ENCODE measurements at regions not wholly inside any gene's neighbourhood (a gene's known extent, or its start where the extent isn't known, plus 50 kb on each side); places are given as distances from the start of the nearest gene placed in this dataset.

DNA sequence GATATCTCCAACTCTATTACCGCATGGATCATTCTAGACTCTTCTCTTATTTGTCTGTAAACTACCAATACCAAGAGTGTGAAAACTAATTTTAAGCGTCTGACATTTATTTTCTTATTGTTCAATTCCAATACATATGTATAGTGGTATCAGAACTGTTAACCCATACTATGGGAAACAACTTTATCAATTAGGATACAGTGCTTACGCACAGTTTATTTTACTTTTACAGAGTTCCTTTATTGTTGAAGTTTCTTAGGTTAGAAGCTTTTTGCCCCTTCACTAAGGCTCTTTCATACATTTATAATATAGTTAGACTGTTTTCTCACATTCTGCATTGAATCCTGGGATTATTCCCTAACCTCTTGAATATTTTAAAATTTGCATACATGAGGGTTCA lies 198.8 kb upstream of the RGPD4 start:
- Histone ChIP-seq H3K27me3 (no peaks in the 10 kb centered on the region), H3K9me3 (peaks cover 0 to 3% (median 1%) of the 10 kb centered on the region in 4 donors), H3K4me1 (no peaks in the 10 kb centered on the region), H3K4me3 (no peak overlapping the region), H3K27ac (no peak overlapping the region), H3K36me3 (no peaks in the 10 kb centered on the region)
- WGBS, 2 donors: 91 to 94% methylated on average over 3 of the region's 3 CpGs
- DNase-seq: no peak
- TF ChIP-seq POLR2A (IDR thresholded peaks at IDR 0.05) (no peak), EP300 (IDR thresholded peaks at IDR 0.05) (no peak), POLR2AphosphoS5 (IDR thresholded peaks at IDR 0.05) (no peak)
- TF ChIP-seq, protein P1, sequence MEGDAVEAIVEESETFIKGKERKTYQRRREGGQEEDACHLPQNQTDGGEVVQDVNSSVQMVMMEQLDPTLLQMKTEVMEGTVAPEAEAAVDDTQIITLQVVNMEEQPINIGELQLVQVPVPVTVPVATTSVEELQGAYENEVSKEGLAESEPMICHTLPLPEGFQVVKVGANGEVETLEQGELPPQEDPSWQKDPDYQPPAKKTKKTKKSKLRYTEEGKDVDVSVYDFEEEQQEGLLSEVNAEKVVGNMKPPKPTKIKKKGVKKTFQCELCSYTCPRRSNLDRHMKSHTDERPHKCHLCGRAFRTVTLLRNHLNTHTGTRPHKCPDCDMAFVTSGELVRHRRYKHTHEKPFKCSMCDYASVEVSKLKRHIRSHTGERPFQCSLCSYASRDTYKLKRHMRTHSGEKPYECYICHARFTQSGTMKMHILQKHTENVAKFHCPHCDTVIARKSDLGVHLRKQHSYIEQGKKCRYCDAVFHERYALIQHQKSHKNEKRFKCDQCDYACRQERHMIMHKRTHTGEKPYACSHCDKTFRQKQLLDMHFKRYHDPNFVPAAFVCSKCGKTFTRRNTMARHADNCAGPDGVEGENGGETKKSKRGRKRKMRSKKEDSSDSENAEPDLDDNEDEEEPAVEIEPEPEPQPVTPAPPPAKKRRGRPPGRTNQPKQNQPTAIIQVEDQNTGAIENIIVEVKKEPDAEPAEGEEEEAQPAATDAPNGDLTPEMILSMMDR (IDR thresholded peaks at IDR 0.05): no peak
- ATAC-seq (ENCODE audit: low FRiP score in 2 of 2): no peak

GRCh38 chr2:107633580-107634147 lies 193.0 kb upstream of the RGPD4 start:
- no peaks in the 10 kb centered on the region for H3K36me3 ChIP-seq
- DNase-seq (no peak), ATAC-seq (ENCODE audit: low FRiP score in 2 of 2) (no peak)
- peaks cover 0 to 2% (median under 1%) of the 10 kb centered on the region in 4 donors for H3K9me3 ChIP-seq
- no peaks in the 10 kb centered on the region for H3K27me3 ChIP-seq
- H3K27ac ChIP-seq: no peak overlapping the region
- no peaks in the 10 kb centered on the region for H3K4me1 ChIP-seq
- TF ChIP-seq, protein P1 (IDR thresholded peaks at IDR 0.05): no peak
- TF ChIP-seq POLR2A (IDR thresholded peaks at IDR 0.05): no peak
- no peak for TF ChIP-seq EP300 (IDR thresholded peaks at IDR 0.05)
- no peak for TF ChIP-seq POLR2AphosphoS5 (IDR thresholded peaks at IDR 0.05)
- H3K4me3 ChIP-seq: no peak overlapping the region
- 81 to 85% methylated on average over 3 of the region's 3 CpGs for WGBS, 2 donors

DNA sequence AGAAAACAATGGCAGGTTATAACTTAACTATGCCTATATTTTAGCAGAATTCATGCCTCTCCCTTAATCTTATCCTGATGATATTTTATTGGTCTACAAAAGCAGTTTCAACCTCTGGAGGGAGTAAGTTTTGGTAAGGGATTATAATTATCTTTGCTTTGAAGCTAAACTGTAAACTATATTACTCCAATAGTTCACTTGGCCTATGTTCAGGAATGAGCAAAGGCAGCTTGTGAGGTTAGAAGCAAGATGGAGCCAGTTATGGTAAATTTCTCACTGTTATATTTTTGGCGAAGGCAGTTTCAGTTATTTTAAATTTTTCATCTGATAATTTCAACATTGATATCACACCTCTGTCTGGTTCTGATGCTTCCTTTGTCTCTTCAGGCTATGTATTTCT lies 192.5 kb upstream of the RGPD4 start:
- 92 to 100% methylated on average over 1 of the region's 1 CpG for WGBS, 2 donors

GRCh38 chr2:107635883-107636282 lies 190.8 kb upstream of the RGPD4 start:
- Histone ChIP-seq H3K36me3 (no peaks in the 10 kb centered on the region), H3K27ac (no peak overlapping the region), H3K4me1 (no peaks in the 10 kb centered on the region), H3K27me3 (no peaks in the 10 kb centered on the region), H3K4me3 (no peak overlapping the region), H3K9me3 (no peaks in the 10 kb centered on the region)
- 82 to 87% methylated on average over 3 of the region's 3 CpGs for WGBS, 2 donors
- ATAC-seq (ENCODE audit: low FRiP score in 2 of 2) (no peak), DNase-seq (no peak)
- TF ChIP-seq, protein P1 (IDR thresholded peaks at IDR 0.05): no peak
- no peak for TF ChIP-seq EP300 (IDR thresholded peaks at IDR 0.05)
- no peak for TF ChIP-seq POLR2AphosphoS5 (IDR thresholded peaks at IDR 0.05)
- no peak for TF ChIP-seq POLR2A (IDR thresholded peaks at IDR 0.05)

More for the DNA sequence above, 192.5 kb upstream of the RGPD4 start:
- ATAC-seq (ENCODE audit: low FRiP score in 2 of 2) (no peak), DNase-seq (no peak)
- Histone ChIP-seq H3K27ac (no peak overlapping the region), H3K4me1 (no peaks in the 10 kb centered on the region), H3K9me3 (peaks cover 0 to 1% (median 0%) of the 10 kb centered on the region in 4 donors), H3K4me3 (no peak overlapping the region), H3K27me3 (no peaks in the 10 kb centered on the region), H3K36me3 (no peaks in the 10 kb centered on the region)
- TF ChIP-seq EP300 (IDR thresholded peaks at IDR 0.05) (no peak), POLR2AphosphoS5 (IDR thresholded peaks at IDR 0.05) (no peak), POLR2A (IDR thresholded peaks at IDR 0.05) (no peak)
- TF ChIP-seq, protein P1 (IDR thresholded peaks at IDR 0.05): no peak

DNA sequence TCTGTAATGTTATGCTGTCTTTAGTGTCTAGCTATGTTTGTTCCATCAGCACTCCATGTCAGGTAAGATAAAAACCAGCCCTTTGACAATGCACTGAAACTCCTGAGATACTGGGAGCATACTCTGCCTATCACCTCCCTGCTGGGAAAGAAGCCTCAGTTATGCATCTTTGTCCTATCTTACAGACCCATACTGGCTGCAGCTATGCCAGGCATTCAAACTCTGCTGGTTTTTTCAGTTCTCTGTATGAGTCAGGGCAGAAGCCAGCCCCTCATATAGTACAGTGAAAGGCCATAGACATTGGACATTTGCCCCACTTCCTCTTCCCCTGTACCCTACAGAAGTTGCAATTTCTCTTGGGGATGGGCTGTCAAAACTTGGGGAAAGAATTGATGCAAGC lies 181.1 kb upstream of the RGPD4 start:
- no peaks in the 10 kb centered on the region for H3K36me3 ChIP-seq
- DNase-seq (no peak), ATAC-seq (ENCODE audit: low FRiP score in 2 of 2) (no peak)
- TF ChIP-seq EP300 (IDR thresholded peaks at IDR 0.05) (no peak), POLR2AphosphoS5 (IDR thresholded peaks at IDR 0.05) (no peak), POLR2A (IDR thresholded peaks at IDR 0.05) (no peak)
- TF ChIP-seq, protein P1 (IDR thresholded peaks at IDR 0.05): no peak
- H3K9me3 ChIP-seq: peaks cover 0 to 9% (median 6%) of the 10 kb centered on the region in 4 donors
- no peaks in the 10 kb centered on the region for H3K27me3 ChIP-seq
- no peak overlapping the region for H3K4me3 ChIP-seq
- H3K27ac ChIP-seq: no peak overlapping the region
- H3K4me1 ChIP-seq: no peaks in the 10 kb centered on the region

Data from upper lobe of left lung (tissue), 6 donors.